Gastroesophageal sphincter (tissue), 4 donors: ENCODE measurements at regions not wholly inside any gene's neighbourhood (a gene's known extent, or its start where the extent isn't known, plus 50 kb on each side); places are given as distances from the start of the nearest gene placed in this dataset.

Experiments used
- ATAC-seq: fragments of 150-250 bp; one replicate; pipeline ENCODE4 v1.9.1; 2016; ENCODE audit warnings: mild to moderate bottlenecking, moderate library complexity
- H3K27ac ChIP-seq, 4 donors: fragments of 200-600 bp; sonication (generic) in 3 of 4; 1 replicate in 3 of 4; 2 replicates in 1 of 4; pipeline ENCODE4 v1.5.1; 2016 to 2019
- H3K27me3 ChIP-seq: fragments of 200-600 bp; sonication (generic); one replicate; pipeline ENCODE4 v1.5.1; 2019
- H3K36me3 ChIP-seq, 2 donors: fragments of 200-600 bp; sonication (generic); one replicate each; pipeline ENCODE4 v1.5.1; 2019; ENCODE audit warnings: control low read depth in 1 of 2
- H3K4me1 ChIP-seq, 3 donors: fragments of 200-600 bp; sonication (generic); 1 replicate in 2 of 3; 2 replicates in 1 of 3; pipeline ENCODE4 v1.5.1; 2016 to 2019; ENCODE audit warnings: control low read depth in 2 of 3
- H3K4me3 ChIP-seq, 2 donors: fragments of 200-600 bp; sonication (generic); one replicate each; pipeline ENCODE4 v1.5.1; 2019; ENCODE audit warnings: mild to moderate bottlenecking in 1 of 2, moderate library complexity in 1 of 2
- H3K9me3 ChIP-seq, 3 donors: fragments of 200-600 bp; sonication (generic); one replicate each; pipeline ENCODE4 v1.5.1; 2017 to 2019; ENCODE audit warnings: control low read depth in 2 of 3
- CTCF ChIP-seq, 4 experiments: fragments of 200-600 bp in 2 of 4; fragments of 450-650 bp in 2 of 4; sonication (generic) in 1 of 4; IDR thresholded peaks; one replicate each; pipeline ENCODE4 v1.5.1; 2017 to 2019; ENCODE audit warnings: antibody characterized with exemption in 4 of 4, mild to moderate bottlenecking in 2 of 4, moderate library complexity in 2 of 4
- EP300 ChIP-seq: sonication (generic); formaldehyde crosslinking; IDR thresholded peaks from one replicate; pipeline ENCODE4 v1.6.1; 2017; ENCODE audit warnings: antibody characterized with exemption, mild to moderate bottlenecking
- POLR2A ChIP-seq, 2 donors: fragments of 450-650 bp; IDR thresholded peaks; one replicate each; pipeline ENCODE4 v1.6.1; 2017; ENCODE audit warnings: antibody characterized with exemption in 2 of 2, mild to moderate bottlenecking in 2 of 2, moderate library complexity in 1 of 2
- POLR2AphosphoS5 ChIP-seq: sonication (generic); formaldehyde crosslinking; IDR thresholded peaks from one replicate; pipeline ENCODE4 v1.6.1; 2017; ENCODE audit warnings: antibody characterized with exemption
- WGBS, 2 donors: methylation state at CpG; one replicate each; pipeline ENCODE4 v1.1.5; 2018; ENCODE audit warnings: low coverage in 1 of 2; 5-methylcytosine and 5-hydroxymethylcytosine counted together

- H3K27me3 ChIP-seq, result no peaks in the 10 kb centered on the region
- WGBS, 2 donors, result 94 to 95% methylated on average over 6 of the region's 6 CpGs
- TF ChIP-seq CTCF (IDR thresholded peaks at IDR 0.05) (no peak), EP300 (no peak), POLR2A (IDR thresholded peaks at IDR 0.05) (no peak), POLR2AphosphoS5 (no peak)
- ATAC-seq, result no peak
- no peaks in the 10 kb centered on the region for H3K4me1 ChIP-seq
- H3K9me3 ChIP-seq, result no peaks in the 10 kb centered on the region
- no peak overlapping the region for H3K27ac ChIP-seq
- no peak overlapping the region for H3K4me3 ChIP-seq
- no peaks in the 10 kb centered on the region for H3K36me3 ChIP-seq
These were observed 1253.2 kb downstream of the EFNA5 start for GRCh38 chr5:106417566-106417965.

- WGBS, 2 donors, result 88 to 100% methylated on average over 1 to 8 of the region's 22 CpGs
- H3K27me3 ChIP-seq, result no peaks in the 10 kb centered on the region
- no peak overlapping the region for H3K27ac ChIP-seq
- no peak for ATAC-seq
- TF ChIP-seq POLR2A (IDR thresholded peaks at IDR 0.05), result no peak
- TF ChIP-seq CTCF (IDR thresholded peaks at IDR 0.05), result no peak
- no peak for TF ChIP-seq POLR2AphosphoS5
- no peak for TF ChIP-seq EP300
- no peaks in the 10 kb centered on the region for H3K4me1 ChIP-seq
- no peak overlapping the region for H3K4me3 ChIP-seq
- H3K9me3 ChIP-seq, result no peaks in the 10 kb centered on the region
- no peaks in the 10 kb centered on the region for H3K36me3 ChIP-seq
These were observed 1253.6 kb downstream of the EFNA5 start for GRCh38 chr5:106417163-106417562.

GRCh38 chr5:106415541-106415940 is 1255.2 kb downstream of the EFNA5 start:
- no peaks in the 10 kb centered on the region for H3K27me3 ChIP-seq
- H3K4me1 ChIP-seq, result no peaks in the 10 kb centered on the region
- TF ChIP-seq POLR2AphosphoS5 (no peak), POLR2A (IDR thresholded peaks at IDR 0.05) (no peak), CTCF (IDR thresholded peaks at IDR 0.05) (no peak), EP300 (no peak)
- H3K27ac ChIP-seq, result no peak overlapping the region
- no peak overlapping the region for H3K4me3 ChIP-seq
- no peak for ATAC-seq
- no peaks in the 10 kb centered on the region for H3K9me3 ChIP-seq
- 62 to 80% methylated on average over 1 to 4 of the region's 4 CpGs for WGBS, 2 donors
- no peaks in the 10 kb centered on the region for H3K36me3 ChIP-seq

DNA sequence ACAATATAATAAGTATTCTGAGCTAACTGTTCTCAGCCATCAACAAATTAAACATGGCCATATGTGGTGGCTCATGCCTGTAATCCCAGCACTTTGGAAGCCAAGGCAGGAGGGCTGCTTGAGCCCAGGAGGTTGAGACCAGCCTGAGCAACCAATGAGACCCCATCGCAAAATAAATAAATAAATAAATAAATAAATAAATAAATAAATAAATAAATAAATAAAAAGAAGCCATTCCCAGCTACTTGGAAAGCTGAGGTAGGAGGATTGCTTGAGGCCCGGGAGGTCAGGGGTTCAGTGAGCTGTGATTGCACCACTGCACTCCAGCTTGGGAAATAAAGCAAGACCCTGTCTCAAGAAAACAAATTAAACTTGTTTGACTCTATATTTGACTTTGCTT is 1256.4 kb downstream of the EFNA5 start:
- H3K4me1 ChIP-seq, result no peaks in the 10 kb centered on the region
- TF ChIP-seq EP300, result no peak
- no peaks in the 10 kb centered on the region for H3K9me3 ChIP-seq
- H3K27ac ChIP-seq, result no peak overlapping the region
- 88 to 95% methylated on average over 2 of the region's 2 CpGs for WGBS, 2 donors
- H3K27me3 ChIP-seq, result no peaks in the 10 kb centered on the region
- H3K4me3 ChIP-seq, result no peak overlapping the region
- no peak for ATAC-seq
- H3K36me3 ChIP-seq, result no peaks in the 10 kb centered on the region

DNA sequence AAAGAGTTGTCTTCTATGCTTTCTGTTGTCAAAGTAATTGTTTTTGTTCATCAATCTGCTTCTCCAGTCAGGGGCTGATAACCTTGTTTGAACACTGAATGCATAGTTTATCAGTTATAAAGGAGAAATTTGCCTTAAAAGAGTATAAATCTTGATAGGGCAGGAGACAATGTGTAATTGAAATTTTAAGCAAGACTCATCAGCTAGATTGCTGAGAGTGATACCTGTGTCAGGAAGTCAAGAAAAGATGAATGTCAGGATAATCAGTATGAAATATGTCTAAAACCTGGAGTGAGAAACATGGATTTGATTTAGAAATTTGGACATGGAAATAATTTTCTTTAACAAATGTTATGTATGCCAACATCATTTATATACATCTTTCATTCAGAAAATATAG is 1258.1 kb downstream of the EFNA5 start:
- no peak for TF ChIP-seq POLR2A (IDR thresholded peaks at IDR 0.05)
- no peak for TF ChIP-seq EP300
- TF ChIP-seq CTCF (IDR thresholded peaks at IDR 0.05), result no peak
- no peak for TF ChIP-seq POLR2AphosphoS5
- Histone ChIP-seq H3K27ac (no peak overlapping the region), H3K4me1 (no peaks in the 10 kb centered on the region), H3K4me3 (no peak overlapping the region), H3K27me3 (no peaks in the 10 kb centered on the region), H3K36me3 (no peaks in the 10 kb centered on the region), H3K9me3 (no peaks in the 10 kb centered on the region)
- no peak for ATAC-seq

- ATAC-seq, result no peak
- H3K9me3 ChIP-seq, result no peaks in the 10 kb centered on the region
- no peaks in the 10 kb centered on the region for H3K4me1 ChIP-seq
- 53 to 66% methylated on average over 2 of the region's 2 CpGs for WGBS, 2 donors
- H3K4me3 ChIP-seq, result no peak overlapping the region
- H3K27ac ChIP-seq, result no peak overlapping the region
- H3K27me3 ChIP-seq, result no peaks in the 10 kb centered on the region
- H3K36me3 ChIP-seq, result no peaks in the 10 kb centered on the region
- no peak for TF ChIP-seq EP300
- no peak for TF ChIP-seq POLR2AphosphoS5
- no peak for TF ChIP-seq POLR2A (IDR thresholded peaks at IDR 0.05)
- TF ChIP-seq CTCF (IDR thresholded peaks at IDR 0.05), result no peak
These were observed 1262.2 kb downstream of the EFNA5 start for GRCh38 chr5:106408570-106408969.
